ENCODE measurements at regions not wholly inside any gene's neighbourhood (a gene's known extent, or its start where the extent isn't known, plus 50 kb on each side); places are given as distances from the start of the nearest gene placed in this dataset.
"Not testable (repeated sequence)": the region's sequence is repeated elsewhere in the genome, so short reads cannot be mapped to it uniquely, and the experiment has no call there.

GRCh38 chr2:199216253-199216652, 241.5 kb downstream of the SATB2 start:
- no peak for DNase-seq

DNA sequence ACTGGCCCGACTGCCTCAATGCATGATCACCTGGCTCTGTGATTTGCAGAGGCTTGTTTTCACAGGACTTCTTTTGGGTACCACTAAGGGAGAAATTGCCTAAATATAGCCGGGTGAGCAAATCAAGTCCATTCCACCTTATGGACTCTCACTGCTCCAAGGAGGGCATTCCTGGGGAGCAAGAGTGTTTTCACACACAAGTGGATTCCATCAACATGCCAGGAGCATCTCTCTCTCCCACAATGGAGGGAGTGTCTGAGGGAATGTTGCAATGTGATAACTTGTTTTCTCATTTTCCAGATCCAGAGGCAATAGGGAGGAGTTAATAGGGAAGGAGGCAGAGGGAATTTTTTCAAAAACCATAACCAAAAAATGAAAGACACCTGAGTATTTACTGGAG, 250.7 kb downstream of the SATB2 start:
- no peak for DNase-seq

DNA sequence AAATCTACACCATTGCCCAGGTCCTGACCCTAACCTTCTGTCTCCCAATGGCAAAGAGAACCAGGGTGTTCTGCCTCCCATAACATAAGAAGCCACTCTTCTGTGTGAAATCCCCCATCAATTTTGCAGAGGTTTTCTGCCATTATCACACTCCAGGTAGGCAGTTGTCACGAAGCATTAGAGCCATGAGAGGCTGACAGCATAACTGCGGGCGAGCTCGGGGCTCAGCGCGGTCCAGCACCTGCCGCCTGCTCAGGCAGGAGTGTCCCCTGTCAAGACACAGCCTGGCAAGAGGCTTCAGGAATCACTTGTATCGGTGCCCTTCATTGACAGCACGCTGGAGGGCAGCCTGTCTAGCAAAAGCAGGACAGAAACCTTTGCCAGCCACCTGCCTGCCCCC, 251.2 kb downstream of the SATB2 start:
- no peak for DNase-seq

DNA sequence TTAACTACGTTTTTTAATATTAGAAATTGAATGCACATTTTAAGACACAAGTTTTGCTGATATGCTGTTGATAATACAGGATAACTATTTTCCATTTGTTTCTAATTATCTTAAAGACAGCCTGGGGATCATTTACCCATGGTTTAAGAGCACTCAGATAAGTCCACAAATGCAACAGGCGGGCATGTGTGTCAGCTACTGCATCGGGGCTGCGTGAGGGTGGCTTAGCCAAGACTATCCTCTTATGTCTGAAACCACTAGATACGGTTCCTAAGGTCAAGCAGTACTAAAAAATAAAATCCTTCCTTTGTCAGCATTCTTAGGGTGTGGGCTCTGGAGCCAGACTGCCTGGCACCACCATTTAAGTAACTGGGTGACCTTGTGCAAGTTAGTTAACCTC, 254.8 kb downstream of the SATB2 start:
- DNase-seq, result no peak

DNA sequence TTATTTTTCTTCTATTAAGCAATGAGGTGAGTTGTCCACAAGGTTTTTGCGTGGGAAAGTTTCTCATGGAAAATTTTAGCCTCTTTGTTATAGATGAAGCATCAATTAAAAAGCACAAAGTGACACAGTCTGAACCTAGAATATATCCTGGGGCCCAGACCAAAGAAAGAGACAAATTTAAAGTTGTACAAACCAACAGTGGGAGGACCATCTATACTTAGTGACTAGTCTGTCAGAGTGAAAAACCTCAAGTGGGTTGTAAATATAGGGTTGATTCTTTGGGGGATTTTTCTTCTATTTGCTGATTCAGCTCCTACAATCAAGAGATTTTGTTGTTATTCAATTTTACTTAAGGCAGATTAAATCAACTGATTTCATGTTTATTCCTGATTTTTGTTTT, 256.2 kb downstream of the SATB2 start:
- no peak for DNase-seq

GRCh38 chr2:199199797-199200196, 257.9 kb downstream of the SATB2 start:
- no peak for DNase-seq

DNA sequence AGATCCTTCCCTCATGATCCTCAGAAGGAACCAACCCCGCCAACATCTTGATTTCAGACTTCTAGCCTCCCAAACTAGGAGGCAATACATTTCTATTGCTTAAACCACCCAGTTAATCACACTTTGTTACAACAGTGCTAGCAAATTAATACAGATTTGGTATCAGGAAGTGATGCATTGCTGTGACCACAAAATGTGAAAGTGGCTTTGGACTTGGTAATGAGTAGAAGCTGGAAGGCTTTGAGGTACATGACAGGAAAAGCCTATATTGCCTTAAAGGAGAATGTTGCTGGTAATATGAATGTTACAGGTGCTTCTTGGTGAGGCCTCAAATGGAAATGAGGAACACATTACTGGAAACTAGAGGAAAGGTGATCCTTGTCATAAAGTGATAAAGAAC, 260.3 kb downstream of the SATB2 start:
- DNase-seq, result no peak

- no peak for DNase-seq
These were observed 261.1 kb downstream of the SATB2 start for GRCh38 chr2:199196686-199197085.

DNA sequence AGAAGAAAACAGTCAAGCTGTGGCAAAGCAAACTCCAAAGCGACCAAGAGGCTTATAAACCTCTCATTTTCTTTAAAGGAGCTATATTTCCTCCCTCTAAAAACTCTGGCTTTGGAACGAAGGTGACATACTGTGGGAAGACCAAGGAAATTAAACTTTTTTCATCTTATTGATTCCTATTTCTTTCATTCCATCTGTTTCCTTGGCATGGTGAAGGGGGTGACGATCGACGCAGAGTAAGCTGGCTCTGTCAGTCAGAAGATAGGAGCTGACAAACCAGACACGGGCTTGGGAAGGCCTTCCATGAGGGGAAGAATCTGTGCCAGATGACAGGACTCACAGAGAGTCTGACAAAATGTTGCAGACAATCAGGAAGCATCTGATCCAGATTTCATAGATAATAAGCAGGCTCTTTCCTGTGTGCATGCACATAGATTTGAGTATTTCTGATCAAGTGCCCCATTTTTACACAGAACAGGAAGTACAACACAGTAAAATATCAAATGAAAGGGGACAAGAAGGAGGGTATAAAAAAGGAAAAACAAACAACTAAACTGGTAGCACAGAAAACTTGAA, 261.7 kb downstream of the SATB2 start:
- no peak for DNase-seq

GRCh38 chr2:199191461-199191860, 266.3 kb downstream of the SATB2 start:
- no peak for DNase-seq

GRCh38 chr2:199189229-199189628, 268.5 kb downstream of the SATB2 start:
- no peak for DNase-seq

DNA sequence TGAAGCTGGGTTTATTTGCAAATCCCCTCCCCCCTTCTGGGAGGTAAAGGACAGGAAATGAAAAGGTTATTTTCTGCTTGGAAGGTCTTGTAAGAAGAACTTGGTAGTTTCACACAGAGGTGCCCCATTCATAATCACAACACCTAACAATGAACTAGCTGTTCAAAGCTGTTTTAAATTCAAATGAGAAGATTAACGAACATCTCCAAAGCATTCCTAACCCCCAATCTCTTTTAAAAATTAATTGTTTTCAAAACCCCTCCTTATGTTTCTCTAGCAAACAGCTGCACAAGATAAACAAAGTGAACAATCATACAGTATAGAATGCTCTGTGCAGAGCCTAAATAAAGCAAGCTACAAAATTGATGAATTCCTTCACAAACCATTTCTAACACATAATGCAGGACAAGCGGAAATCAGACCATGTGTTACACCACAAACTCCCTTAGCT, 271.4 kb downstream of the SATB2 start:
- no peak for DNase-seq

DNA sequence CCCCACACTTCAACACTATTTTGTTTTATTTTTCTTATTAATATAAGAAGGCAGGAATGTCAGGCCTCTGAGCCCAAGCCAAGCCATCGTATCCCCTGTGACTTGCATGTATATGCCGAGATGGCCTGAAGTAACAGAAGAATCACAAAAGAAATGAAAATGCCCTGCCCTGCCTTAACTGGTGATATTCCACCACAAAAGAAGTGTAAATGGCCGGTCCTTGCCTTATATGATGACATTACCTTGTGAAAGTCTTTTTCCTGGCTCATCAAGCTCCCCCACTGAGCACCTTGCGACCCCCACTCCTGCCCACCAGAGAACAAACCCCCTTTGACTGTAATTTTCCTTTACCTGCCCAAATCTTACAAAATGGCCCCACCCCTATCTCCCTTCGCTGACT, 272.6 kb downstream of the SATB2 start:
- DNase-seq, result not testable (repeated sequence)

GRCh38 chr2:199163613-199164458, 293.9 kb downstream of the SATB2 start:
- DNase-seq, result no peak

DNA sequence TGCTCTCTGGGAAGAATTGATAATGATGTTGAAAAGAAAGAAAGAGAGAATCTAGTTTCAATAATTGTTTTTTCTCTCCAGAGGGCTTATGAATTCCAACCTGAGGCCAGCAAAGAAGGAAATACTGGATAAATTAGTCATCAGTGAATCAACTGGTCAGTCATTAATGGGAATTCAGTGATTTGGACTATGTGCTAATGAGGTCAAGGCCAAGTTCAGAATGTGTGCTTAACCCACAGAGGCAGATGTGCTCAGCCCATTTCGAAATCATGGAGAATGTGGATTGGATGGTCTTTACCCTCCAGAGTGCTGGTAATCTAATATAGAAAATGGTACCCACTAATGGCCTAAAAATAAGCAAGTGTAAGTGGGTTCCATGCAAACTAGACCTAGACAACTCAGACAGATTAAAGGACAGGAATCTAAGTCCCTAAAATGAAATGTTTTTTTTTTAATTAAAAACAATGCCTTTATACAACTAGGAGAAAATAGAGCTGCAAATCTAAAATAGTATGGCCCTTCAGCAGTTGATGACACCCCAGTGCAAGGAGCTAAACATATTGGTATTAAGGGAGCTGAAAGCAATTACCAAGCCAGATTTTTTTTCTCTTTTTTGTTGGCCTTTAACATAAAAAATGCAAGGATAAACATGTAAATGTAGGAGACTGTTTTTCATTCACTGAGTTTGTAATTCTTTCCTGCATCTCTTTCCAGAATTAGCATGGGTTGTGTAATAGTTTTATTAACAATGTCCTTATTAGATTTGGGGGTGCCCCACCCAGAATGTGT, 296.9 kb downstream of the SATB2 start:
- no peak for DNase-seq

DNA sequence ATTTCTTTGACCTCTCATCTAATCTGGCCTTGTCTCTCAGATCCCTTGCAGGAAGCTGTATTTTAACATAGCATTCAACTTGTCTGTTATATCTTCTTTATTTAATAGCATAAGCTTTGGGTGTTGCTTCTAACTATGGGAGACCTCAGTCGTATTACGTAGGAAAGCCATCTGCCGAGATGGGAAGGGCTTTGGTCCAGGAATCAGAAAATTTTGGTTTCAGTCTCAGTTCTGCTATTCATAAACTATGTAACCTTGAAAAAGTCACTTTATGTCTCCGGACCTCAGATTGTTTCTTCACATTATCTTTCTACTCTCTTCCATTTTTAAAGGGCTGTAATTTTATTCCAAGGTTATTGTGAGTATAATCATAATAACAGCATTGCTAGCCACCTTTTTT, 297.7 kb downstream of the SATB2 start:
- no peak for DNase-seq

- DNase-seq, result no peak
These were observed 309.5 kb downstream of the SATB2 start for GRCh38 chr2:199148076-199148845.

DNA sequence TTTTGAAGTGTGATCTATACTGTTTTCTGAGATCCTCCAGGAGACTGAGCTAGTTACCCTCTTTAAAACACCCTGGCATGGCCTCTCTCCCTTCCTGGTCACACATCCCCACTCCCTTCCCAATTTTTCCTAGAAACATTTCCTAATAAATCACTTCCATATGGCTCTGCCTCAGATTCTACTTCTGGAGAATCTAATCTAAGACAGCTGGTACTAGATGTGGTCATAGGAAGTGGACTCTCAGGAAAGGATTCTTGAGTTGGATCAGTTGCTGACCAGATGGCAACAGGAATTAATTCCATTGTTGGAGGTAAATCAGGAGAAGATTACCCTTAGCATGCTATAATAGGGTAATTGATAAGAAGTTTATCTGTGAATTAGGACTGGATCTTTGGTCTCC, 310.5 kb downstream of the SATB2 start:
- no peak for DNase-seq

DNA sequence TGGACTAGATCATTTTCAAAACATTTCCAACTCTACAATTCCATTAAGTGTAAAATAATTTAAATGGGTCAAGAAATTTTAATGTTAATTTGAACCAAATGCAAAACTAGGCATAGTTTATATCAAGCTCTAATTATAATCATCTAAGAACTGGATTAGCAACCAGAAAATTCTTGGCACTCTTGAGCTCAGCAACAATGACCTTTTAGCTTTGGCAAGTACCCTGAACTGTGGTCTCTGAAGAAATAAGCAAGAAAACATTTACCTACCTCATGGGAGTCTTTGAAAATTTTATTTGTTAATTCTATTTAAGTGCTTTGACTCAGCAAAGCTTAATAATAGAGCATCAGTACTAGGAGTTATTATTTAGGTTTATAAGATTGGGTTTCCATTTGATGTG, 313.2 kb downstream of the SATB2 start:
- DNase-seq, result no peak

GRCh38 chr2:199144036-199144435, 313.7 kb downstream of the SATB2 start:
- DNase-seq, result no peak

GRCh38 chr2:199136681-199137080, 321.1 kb downstream of the SATB2 start:
- no peak for DNase-seq

DNA sequence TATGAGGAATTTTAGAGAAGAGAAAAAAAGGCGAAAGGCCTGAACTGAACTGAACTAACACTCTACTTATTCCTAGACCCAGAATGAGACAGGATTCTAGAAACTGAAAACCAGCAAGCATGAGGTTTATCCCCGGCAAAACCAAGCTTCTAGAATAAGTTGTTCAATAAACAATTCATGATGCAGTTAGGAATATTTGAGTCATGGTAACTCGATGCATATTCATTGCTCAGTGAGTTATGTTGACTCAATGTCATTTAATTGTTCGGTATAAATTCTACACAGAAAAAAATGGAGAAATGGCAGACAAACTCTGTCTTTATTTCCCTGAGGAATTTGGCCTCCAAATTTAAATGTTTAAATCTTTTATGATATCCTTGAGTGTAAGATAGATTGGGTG, 321.5 kb downstream of the SATB2 start:
- no peak for DNase-seq

- DNase-seq, result no peak
These were observed 325.9 kb downstream of the SATB2 start for GRCh38 chr2:199131876-199132275.
